ENCODE measurements at regions not wholly inside any gene's neighbourhood (a gene's known extent, or its start where the extent isn't known, plus 50 kb on each side); places are given as distances from the start of the nearest gene placed in this dataset.

- no peak for TF ChIP-seq CTCF (IDR thresholded peaks at IDR 0.05)
- TF ChIP-seq EZH2 (IDR thresholded peaks at IDR 0.05; ENCODE audit: borderline replicate concordance, insufficient read depth, low read depth, low read length, poor library complexity, severe bottlenecking), result no peak
Observed at GRCh38 chr4:126899331-126899801, 733.4 kb upstream of the INTU start.

Measured in B cell (primary cell).